GM12878 (cell line): ENCODE measurements at regions not wholly inside any gene's neighbourhood (a gene's known extent, or its start where the extent isn't known, plus 50 kb on each side); places are given as distances from the start of the nearest gene placed in this dataset.

Source experiments
- ATAC-seq: fragments of 200-7000 bp; cut with Tn5 transposase; 3 replicates; pipeline ENCODE4 v1.9.1; 2020; ENCODE audit warnings: mild to moderate bottlenecking, moderate library complexity
- BruUV-seq: library from RNA; stranded (reverse); fragments of 400-500 nt; replicated peaks from 2 replicates; lab custom pipeline; 2021; lab: Mats Ljungman, UMichigan
- CTCF ChIA-PET: fragments of 300-600 bp; sonication (Branson Sonifier 250); formaldehyde crosslinking; extraction: SDS; loops from one replicate; lab custom pipeline; 2021; ENCODE audit warnings: inconsistent platforms; lab: Yijun Ruan, JAX
- POLR2A ChIA-PET: fragments of 350-600 bp; formaldehyde crosslinking; extraction: SDS; loops from one replicate; lab custom pipeline; 2021; ENCODE audit warnings: inconsistent platforms; lab: Charles Lee
- RAD21 ChIA-PET: fragments of 300-600 bp; sonication (Branson Sonifier 250); formaldehyde crosslinking; loops from one replicate; lab custom pipeline; 2023; ENCODE audit warnings: antibody characterized with exemption; ENCODE audit not compliant: unreplicated experiment; lab: Charles Lee
- SMC1A ChIA-PET: fragments of 300-600 bp; sonication (Branson Sonifier 250); formaldehyde crosslinking; loops from one replicate; lab custom pipeline; 2023; ENCODE audit not compliant: unreplicated experiment, uncharacterized antibody; lab: Charles Lee
- DNase-seq: peaks from one replicate; pipeline ENCODE4 v3.0.0-alpha.2; 2011; ENCODE audit warnings: low read depth, low spot score
- FAIRE-seq: peaks from 3 replicates; lab custom pipeline; 2011; peaks lifted over from hg19 to GRCh38; lab: Jason Lieb, UNC
- H2AFZ ChIP-seq: 2 replicates; pipeline ENCODE4 v1.6.0; 2011; ENCODE audit warnings: low read depth, low read length, control low read depth; ENCODE audit not compliant: control insufficient read depth
- H3K27ac ChIP-seq: 2 replicates; pipeline ENCODE4 v1.5.1; 2011; ENCODE audit warnings: control low read depth; ENCODE audit not compliant: control insufficient read depth, insufficient read depth
- H3K27me3 ChIP-seq, 2 experiments: replicated peaks in 1 of 2; 2 replicates each; pipeline versions ENCODE4 v1.6.0 to v1.6.1; 2011; ENCODE audit warnings: low read length in 1 of 2; ENCODE audit not compliant: control insufficient read depth in 2 of 2, insufficient read depth in 2 of 2
- H3K36me3 ChIP-seq, 2 experiments: 2 replicates each; pipeline ENCODE4 v1.5.1; 2011; ENCODE audit warnings: low read length in 1 of 2; ENCODE audit not compliant: control insufficient read depth in 2 of 2, insufficient read depth in 2 of 2
- H3K4me1 ChIP-seq: 2 replicates; pipeline ENCODE4 v1.6.1; 2011; ENCODE audit warnings: mild to moderate bottlenecking, low read length, moderate library complexity, mixed read lengths; ENCODE audit not compliant: control insufficient read depth, insufficient read depth
- H3K4me2 ChIP-seq: 2 replicates; pipeline ENCODE4 v1.6.0; 2011; ENCODE audit warnings: control low read depth; ENCODE audit not compliant: control insufficient read depth, insufficient read depth
- H3K4me3 ChIP-seq: fragments of 200-600 bp; sonication (generic); 2 replicates; pipeline ENCODE4 v1.5.1; 2016
- H3K79me2 ChIP-seq: 2 replicates; pipeline ENCODE4 v1.6.0; 2011; ENCODE audit warnings: low read length; ENCODE audit not compliant: control insufficient read depth, insufficient read depth
- H3K9ac ChIP-seq: 2 replicates; pipeline ENCODE4 v1.8.0; 2011; ENCODE audit warnings: low read length, control low read depth, mixed read lengths; ENCODE audit not compliant: control insufficient read depth, insufficient read depth
- H3K9me3 ChIP-seq: replicated peaks from 3 replicates; pipeline ENCODE4 v1.5.1; 2011; ENCODE audit warnings: mild to moderate bottlenecking, low read length; ENCODE audit not compliant: control insufficient read depth, insufficient read depth
- H4K20me1 ChIP-seq: 2 replicates; pipeline ENCODE4 v1.6.0; 2011; ENCODE audit not compliant: control insufficient read depth, insufficient read depth
- CHD2 ChIP-seq: IDR thresholded peaks from 2 replicates; pipeline ENCODE4 v1.6.1; 2011; ENCODE audit warnings: low read depth, low read length, improper control_type of control experiment, borderline replicate concordance
- IKZF2 ChIP-seq, 2 experiments: fragments of 450-650 bp; IDR thresholded peaks; 2 replicates each; pipeline ENCODE4 v1.6.1; 2017; ENCODE audit warnings: mild to moderate bottlenecking in 2 of 2, moderate library complexity in 2 of 2
- MYC ChIP-seq: IDR thresholded peaks from 2 replicates; pipeline ENCODE4 v1.6.1; 2011; ENCODE audit warnings: mild to moderate bottlenecking, low read length, moderate library complexity, inconsistent platforms; ENCODE audit not compliant: insufficient read depth, insufficient replicate concordance, insufficient read length, severe bottlenecking
- RELA ChIP-seq: fragments of 450-650 bp; IDR thresholded peaks from 2 replicates; pipeline ENCODE4 v1.8.0; 2014; ENCODE audit warnings: borderline replicate concordance; ENCODE audit not compliant: partially characterized antibody
- RUNX3 ChIP-seq: IDR thresholded peaks from 2 replicates; pipeline ENCODE4 v1.6.1; 2012; ENCODE audit warnings: low read length, inconsistent platforms
- TAF1 ChIP-seq: IDR thresholded peaks from 2 replicates; pipeline ENCODE4 v1.6.1; 2011; ENCODE audit warnings: mild to moderate bottlenecking, low read depth, low read length, borderline replicate concordance
- YBX1 ChIP-seq: fragments of 450-650 bp; IDR thresholded peaks from 2 replicates; pipeline ENCODE4 v1.6.1; 2016; ENCODE audit warnings: antibody characterized with exemption
- ZNF384 ChIP-seq: IDR thresholded peaks from 2 replicates; pipeline ENCODE4 v1.6.1; 2012; ENCODE audit warnings: low read depth, mild to moderate bottlenecking, low read length, improper control_type of control experiment, borderline replicate concordance
- in situ Hi-C: fragments of 300-500 bp; cut with MboI; formaldehyde crosslinking; loops from 9 replicates; pipeline ENCODE4 v1.14.3; 2018; ENCODE audit warnings: mixed read lengths
- intact Hi-C: fragments of 100-400 bp; cut with micrococcal nuclease; formaldehyde crosslinking; loops from one replicate; pipeline ENCODE4 v1.14.2; 2022; ENCODE audit not compliant: unreplicated experiment
- TF ChIP-seq, protein P1 (sequence below): fragments of 450-650 bp; IDR thresholded peaks from 2 replicates; pipeline ENCODE4 v1.6.1; 2018; ENCODE audit warnings: mild to moderate bottlenecking, low read depth, moderate library complexity; ENCODE audit not compliant: partially characterized antibody
- TF ChIP-seq, protein P2 (sequence below): fragments of 450-650 bp; IDR thresholded peaks from 2 replicates; pipeline ENCODE4 v1.6.1; 2017; ENCODE audit warnings: mild to moderate bottlenecking, moderate library complexity
- TF ChIP-seq, protein P3 (sequence below): fragments of 450-650 bp; formaldehyde crosslinking; IDR thresholded peaks from 2 replicates; pipeline ENCODE4 v1.5.0; 2022; ENCODE audit warnings: mild to moderate bottlenecking, missing genetic modification characterization

DNA sequence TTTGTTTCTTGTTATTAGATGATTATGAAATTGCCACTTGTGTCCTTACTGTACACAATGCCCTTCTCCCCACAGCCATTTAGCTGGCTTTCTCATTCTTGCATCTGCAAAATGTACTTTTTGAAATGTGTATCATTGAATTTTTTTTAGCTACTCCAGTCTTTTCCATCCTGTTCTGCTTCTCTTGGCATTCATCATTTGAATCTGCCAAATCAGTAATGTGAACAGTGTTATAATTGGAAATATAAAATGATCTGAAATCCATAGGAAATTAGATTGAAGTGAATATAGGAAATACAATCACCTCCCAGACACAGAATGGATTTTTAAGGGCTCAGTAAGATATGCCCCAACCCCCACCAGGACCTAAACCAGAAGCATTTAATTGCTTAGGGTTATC lies 253.4 kb downstream of the C12orf50 start:
- no TSS peak for BruUV-seq
- no peak for FAIRE-seq

More for the DNA sequence above, 253.4 kb downstream of the C12orf50 start:
- SMC1A ChIA-PET, result interaction anchor here (0.8 to 1.6 kb wide), 2 partner anchors 10 to 41 kb away, joined by 3 read pairs; no protein-coding TSS in a partner anchor
- DNase-seq (no peak), ATAC-seq (no peak)
- Histone ChIP-seq H2AFZ (no peak overlapping the region), H3K27ac (no peak overlapping the region), H3K9ac (no peak overlapping the region), H3K9me3 (no peaks in the 10 kb centered on the region), H4K20me1 (no peaks in the 10 kb centered on the region), H3K4me3 (no peak overlapping the region), H3K4me1 (no peaks in the 10 kb centered on the region), H3K79me2 (no peaks in the 10 kb centered on the region), H3K27me3 (no peaks in the 10 kb centered on the region)
- in situ Hi-C loops (no loop called here), intact Hi-C loops (no loop called here)
- CTCF ChIA-PET, result interaction anchor here (0.7 kb wide), 1 partner anchor 626 kb away, joined by 3 read pairs; no protein-coding TSS in a partner anchor
- POLR2A ChIA-PET, result no interaction called here
- RAD21 ChIA-PET, result no interaction called here
- TF ChIP-seq YBX1 (no peak), ZNF384 (no peak), RUNX3 (no peak), TAF1 (no peak), MYC (no peak), CHD2 (no peak), RELA (no peak), IKZF2 (IDR thresholded peaks at IDR 0.05) (no peak)
- TF ChIP-seq, protein P1, sequence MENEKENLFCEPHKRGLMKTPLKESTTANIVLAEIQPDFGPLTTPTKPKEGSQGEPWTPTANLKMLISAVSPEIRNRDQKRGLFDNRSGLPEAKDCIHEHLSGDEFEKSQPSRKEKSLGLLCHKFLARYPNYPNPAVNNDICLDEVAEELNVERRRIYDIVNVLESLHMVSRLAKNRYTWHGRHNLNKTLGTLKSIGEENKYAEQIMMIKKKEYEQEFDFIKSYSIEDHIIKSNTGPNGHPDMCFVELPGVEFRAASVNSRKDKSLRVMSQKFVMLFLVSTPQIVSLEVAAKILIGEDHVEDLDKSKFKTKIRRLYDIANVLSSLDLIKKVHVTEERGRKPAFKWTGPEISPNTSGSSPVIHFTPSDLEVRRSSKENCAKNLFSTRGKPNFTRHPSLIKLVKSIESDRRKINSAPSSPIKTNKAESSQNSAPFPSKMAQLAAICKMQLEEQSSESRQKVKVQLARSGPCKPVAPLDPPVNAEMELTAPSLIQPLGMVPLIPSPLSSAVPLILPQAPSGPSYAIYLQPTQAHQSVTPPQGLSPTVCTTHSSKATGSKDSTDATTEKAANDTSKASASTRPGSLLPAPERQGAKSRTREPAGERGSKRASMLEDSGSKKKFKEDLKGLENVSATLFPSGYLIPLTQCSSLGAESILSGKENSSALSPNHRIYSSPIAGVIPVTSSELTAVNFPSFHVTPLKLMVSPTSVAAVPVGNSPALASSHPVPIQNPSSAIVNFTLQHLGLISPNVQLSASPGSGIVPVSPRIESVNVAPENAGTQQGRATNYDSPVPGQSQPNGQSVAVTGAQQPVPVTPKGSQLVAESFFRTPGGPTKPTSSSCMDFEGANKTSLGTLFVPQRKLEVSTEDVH, result no peak
- TF ChIP-seq, protein P2, sequence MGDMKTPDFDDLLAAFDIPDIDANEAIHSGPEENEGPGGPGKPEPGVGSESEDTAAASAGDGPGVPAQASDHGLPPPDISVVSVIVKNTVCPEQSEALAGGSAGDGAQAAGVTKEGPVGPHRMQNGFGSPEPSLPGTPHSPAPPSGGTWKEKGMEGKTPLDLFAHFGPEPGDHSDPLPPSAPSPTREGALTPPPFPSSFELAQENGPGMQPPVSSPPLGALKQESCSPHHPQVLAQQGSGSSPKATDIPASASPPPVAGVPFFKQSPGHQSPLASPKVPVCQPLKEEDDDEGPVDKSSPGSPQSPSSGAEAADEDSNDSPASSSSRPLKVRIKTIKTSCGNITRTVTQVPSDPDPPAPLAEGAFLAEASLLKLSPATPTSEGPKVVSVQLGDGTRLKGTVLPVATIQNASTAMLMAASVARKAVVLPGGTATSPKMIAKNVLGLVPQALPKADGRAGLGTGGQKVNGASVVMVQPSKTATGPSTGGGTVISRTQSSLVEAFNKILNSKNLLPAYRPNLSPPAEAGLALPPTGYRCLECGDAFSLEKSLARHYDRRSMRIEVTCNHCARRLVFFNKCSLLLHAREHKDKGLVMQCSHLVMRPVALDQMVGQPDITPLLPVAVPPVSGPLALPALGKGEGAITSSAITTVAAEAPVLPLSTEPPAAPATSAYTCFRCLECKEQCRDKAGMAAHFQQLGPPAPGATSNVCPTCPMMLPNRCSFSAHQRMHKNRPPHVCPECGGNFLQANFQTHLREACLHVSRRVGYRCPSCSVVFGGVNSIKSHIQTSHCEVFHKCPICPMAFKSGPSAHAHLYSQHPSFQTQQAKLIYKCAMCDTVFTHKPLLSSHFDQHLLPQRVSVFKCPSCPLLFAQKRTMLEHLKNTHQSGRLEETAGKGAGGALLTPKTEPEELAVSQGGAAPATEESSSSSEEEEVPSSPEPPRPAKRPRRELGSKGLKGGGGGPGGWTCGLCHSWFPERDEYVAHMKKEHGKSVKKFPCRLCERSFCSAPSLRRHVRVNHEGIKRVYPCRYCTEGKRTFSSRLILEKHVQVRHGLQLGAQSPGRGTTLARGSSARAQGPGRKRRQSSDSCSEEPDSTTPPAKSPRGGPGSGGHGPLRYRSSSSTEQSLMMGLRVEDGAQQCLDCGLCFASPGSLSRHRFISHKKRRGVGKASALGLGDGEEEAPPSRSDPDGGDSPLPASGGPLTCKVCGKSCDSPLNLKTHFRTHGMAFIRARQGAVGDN, result no peak
- TF ChIP-seq, protein P3, sequence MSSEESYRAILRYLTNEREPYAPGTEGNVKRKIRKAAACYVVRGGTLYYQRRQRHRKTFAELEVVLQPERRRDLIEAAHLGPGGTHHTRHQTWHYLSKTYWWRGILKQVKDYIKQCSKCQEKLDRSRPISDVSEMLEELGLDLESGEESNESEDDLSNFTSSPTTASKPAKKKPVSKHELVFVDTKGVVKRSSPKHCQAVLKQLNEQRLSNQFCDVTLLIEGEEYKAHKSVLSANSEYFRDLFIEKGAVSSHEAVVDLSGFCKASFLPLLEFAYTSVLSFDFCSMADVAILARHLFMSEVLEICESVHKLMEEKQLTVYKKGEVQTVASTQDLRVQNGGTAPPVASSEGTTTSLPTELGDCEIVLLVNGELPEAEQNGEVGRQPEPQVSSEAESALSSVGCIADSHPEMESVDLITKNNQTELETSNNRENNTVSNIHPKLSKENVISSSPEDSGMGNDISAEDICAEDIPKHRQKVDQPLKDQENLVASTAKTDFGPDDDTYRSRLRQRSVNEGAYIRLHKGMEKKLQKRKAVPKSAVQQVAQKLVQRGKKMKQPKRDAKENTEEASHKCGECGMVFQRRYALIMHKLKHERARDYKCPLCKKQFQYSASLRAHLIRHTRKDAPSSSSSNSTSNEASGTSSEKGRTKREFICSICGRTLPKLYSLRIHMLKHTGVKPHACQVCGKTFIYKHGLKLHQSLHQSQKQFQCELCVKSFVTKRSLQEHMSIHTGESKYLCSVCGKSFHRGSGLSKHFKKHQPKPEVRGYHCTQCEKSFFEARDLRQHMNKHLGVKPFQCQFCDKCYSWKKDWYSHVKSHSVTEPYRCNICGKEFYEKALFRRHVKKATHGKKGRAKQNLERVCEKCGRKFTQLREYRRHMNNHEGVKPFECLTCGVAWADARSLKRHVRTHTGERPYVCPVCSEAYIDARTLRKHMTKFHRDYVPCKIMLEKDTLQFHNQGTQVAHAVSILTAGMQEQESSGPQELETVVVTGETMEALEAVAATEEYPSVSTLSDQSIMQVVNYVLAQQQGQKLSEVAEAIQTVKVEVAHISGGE, result no peak
- TF ChIP-seq, all 136 proteins: peak for 0
- no peak overlapping the region for H3K4me2 ChIP-seq
- H3K36me3 ChIP-seq, result no peaks in the 10 kb centered on the region
